ENCODE measurements at regions not wholly inside any gene's neighbourhood (a gene's known extent, or its start where the extent isn't known, plus 50 kb on each side); places are given as distances from the start of the nearest gene placed in this dataset.

DNA sequence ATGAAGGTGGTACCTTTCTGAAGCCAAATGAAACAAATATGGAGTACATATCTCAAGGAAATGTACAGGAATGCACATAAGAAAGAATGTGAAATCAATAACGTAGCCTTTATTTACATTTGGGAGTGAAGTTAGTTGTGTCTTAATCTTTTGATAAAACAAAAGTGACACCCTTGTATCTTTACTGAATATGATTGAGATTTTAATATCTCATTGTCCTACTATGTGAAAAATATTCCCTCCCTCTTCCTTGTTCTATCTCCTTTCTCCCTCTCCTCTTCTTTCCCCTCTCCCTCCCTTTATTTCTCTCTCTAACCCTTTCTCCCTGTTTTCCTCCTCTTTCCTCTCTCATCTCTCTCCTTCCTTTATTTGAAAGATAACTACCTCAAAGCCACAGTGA is 89.1 kb downstream of the PTCHD4 start:
- ATAC-seq (ENCODE audit: poor library complexity): no peak
- intact Hi-C loops (cut with DNase I, micrococcal nuclease): no loop called here
- CTCF ChIA-PET: no interaction called here
- H3K27ac Mint-ChIP-seq: no peak overlapping the region
- Histone ChIP-seq H3K4me3 (ENCODE audit: low read length) (no peak overlapping the region), H3K9me3 (ENCODE audit: control insufficient read depth in 1 of 2, insufficient read depth in 1 of 2, low read length in 2 of 2) (no peaks in the 10 kb centered on the region), H3K36me3 (ENCODE audit: insufficient read depth, low read length) (no peaks in the 10 kb centered on the region), H3K4me1 (ENCODE audit: insufficient read depth, low read length) (no peaks in the 10 kb centered on the region), H3K27ac (ENCODE audit: low read depth in 1 of 2, low read length in 2 of 2) (no peak overlapping the region), H3K27me3 (ENCODE audit: control insufficient read depth in 1 of 2, insufficient read depth in 2 of 2, low read length in 2 of 2) (no peaks in the 10 kb centered on the region)
- DNase-seq: no peak
- no peaks in the 10 kb centered on the region for H3K9me3 Mint-ChIP-seq
- TF ChIP-seq, protein P1, sequence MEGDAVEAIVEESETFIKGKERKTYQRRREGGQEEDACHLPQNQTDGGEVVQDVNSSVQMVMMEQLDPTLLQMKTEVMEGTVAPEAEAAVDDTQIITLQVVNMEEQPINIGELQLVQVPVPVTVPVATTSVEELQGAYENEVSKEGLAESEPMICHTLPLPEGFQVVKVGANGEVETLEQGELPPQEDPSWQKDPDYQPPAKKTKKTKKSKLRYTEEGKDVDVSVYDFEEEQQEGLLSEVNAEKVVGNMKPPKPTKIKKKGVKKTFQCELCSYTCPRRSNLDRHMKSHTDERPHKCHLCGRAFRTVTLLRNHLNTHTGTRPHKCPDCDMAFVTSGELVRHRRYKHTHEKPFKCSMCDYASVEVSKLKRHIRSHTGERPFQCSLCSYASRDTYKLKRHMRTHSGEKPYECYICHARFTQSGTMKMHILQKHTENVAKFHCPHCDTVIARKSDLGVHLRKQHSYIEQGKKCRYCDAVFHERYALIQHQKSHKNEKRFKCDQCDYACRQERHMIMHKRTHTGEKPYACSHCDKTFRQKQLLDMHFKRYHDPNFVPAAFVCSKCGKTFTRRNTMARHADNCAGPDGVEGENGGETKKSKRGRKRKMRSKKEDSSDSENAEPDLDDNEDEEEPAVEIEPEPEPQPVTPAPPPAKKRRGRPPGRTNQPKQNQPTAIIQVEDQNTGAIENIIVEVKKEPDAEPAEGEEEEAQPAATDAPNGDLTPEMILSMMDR (IDR thresholded peaks at IDR 0.05): no peak
- no peaks in the 10 kb centered on the region for H3K4me1 Mint-ChIP-seq (ENCODE audit: low read depth)
- no peaks in the 10 kb centered on the region for H3K36me3 Mint-ChIP-seq (ENCODE audit: low read depth)
- POLR2A ChIA-PET: no interaction called here
- no peaks in the 10 kb centered on the region for H3K27me3 Mint-ChIP-seq
- H3K4me3 Mint-ChIP-seq: no peak overlapping the region

DNA sequence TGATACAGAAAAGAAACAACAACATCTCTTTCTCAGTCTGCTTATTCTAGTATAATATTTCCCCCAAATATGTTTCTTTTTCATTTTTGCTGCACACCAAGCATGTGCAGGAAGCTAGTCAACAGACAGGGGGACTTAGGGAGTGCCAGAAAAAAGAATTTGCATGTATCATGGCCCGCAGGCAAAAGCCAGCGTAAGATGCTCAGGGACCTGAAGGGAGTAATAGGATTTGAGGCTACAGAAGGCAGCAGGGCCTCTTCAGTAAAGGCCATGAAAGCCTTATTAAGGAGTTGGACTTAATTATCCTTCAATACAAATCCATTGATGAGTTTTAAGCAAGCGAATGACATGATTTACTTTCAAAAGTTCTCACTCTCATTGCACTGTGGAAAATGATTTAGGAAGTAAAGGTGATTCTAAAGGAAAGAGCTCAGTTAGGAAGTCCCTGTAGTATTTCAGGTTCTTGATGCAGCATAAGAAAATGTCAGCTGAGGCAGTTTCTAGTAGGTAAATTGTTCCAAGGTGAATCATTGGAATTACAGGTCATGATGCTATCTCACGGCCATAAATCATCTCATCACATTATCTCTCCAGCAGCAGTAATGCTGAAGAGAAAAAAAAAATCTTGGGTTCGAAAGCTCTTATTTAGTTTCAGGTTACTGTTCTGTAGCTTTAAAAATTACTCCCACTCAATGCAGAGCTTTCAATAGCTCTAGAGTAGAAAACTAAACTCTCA is 94.8 kb downstream of the PTCHD4 start:
- intact Hi-C loops (cut with DNase I, micrococcal nuclease): no loop called here
- Mint-ChIP-seq H3K9me3 (no peaks in the 10 kb centered on the region), H3K4me3 (no peak overlapping the region), H3K36me3 (ENCODE audit: low read depth) (no peaks in the 10 kb centered on the region), H3K27me3 (no peaks in the 10 kb centered on the region), H3K4me1 (ENCODE audit: low read depth) (no peaks in the 10 kb centered on the region), H3K27ac (no peak overlapping the region)
- POLR2A ChIA-PET: no interaction called here
- DNase-seq: no peak
- Histone ChIP-seq H3K27ac (ENCODE audit: low read depth in 1 of 2, low read length in 2 of 2) (no peak overlapping the region), H3K4me1 (ENCODE audit: insufficient read depth, low read length) (no peaks in the 10 kb centered on the region), H3K36me3 (ENCODE audit: insufficient read depth, low read length) (no peaks in the 10 kb centered on the region), H3K4me3 (ENCODE audit: low read length) (no peak overlapping the region), H3K9me3 (ENCODE audit: control insufficient read depth in 1 of 2, insufficient read depth in 1 of 2, low read length in 2 of 2) (no peaks in the 10 kb centered on the region), H3K27me3 (ENCODE audit: control insufficient read depth in 1 of 2, insufficient read depth in 2 of 2, low read length in 2 of 2) (no peaks in the 10 kb centered on the region)
- TF ChIP-seq, protein P1 (IDR thresholded peaks at IDR 0.05): no peak
- ATAC-seq (ENCODE audit: poor library complexity): no peak
- CTCF ChIA-PET: no interaction called here

DNA sequence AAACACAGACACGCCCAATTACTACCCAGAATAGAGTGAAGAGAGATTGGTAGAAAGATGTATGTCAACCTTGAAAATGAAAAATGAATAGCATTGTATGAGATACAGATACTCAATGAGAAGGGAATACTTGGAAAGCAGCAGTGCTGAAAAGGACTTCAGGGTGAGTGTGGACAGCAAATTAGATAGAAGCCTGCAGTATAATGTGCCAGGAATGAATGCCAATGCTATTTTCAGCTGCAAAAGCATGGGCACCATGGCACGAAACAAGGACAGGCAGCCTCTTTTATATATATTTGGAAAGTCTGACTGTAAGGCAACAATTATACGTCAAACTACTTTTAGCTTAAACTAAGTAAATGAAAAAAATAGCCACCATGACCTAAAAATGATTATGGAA is 118.2 kb downstream of the PTCHD4 start:
- Histone ChIP-seq H3K27me3 (ENCODE audit: control insufficient read depth in 1 of 2, insufficient read depth in 2 of 2, low read length in 2 of 2) (no peaks in the 10 kb centered on the region), H3K36me3 (ENCODE audit: insufficient read depth, low read length) (no peaks in the 10 kb centered on the region), H3K9me3 (ENCODE audit: control insufficient read depth in 1 of 2, insufficient read depth in 1 of 2, low read length in 2 of 2) (peaks cover 0 to 5% of the 10 kb centered on the region in 2 experiments), H3K4me1 (ENCODE audit: insufficient read depth, low read length) (no peaks in the 10 kb centered on the region), H3K27ac (ENCODE audit: low read depth in 1 of 2, low read length in 2 of 2) (no peak overlapping the region), H3K4me3 (ENCODE audit: low read length) (no peak overlapping the region)
- H3K36me3 Mint-ChIP-seq (ENCODE audit: low read depth): no peaks in the 10 kb centered on the region
- intact Hi-C loops (cut with DNase I, micrococcal nuclease): no loop called here
- ChIA-PET POLR2A (no interaction called here), CTCF (no interaction called here)
- no peaks in the 10 kb centered on the region for H3K4me1 Mint-ChIP-seq (ENCODE audit: low read depth)
- TF ChIP-seq, protein P1 (IDR thresholded peaks at IDR 0.05): no peak
- no peak for DNase-seq
- H3K27ac Mint-ChIP-seq: no peak overlapping the region
- H3K27me3 Mint-ChIP-seq: peaks cover 3% of the 10 kb centered on the region
- H3K4me3 Mint-ChIP-seq: no peak overlapping the region
- H3K9me3 Mint-ChIP-seq: no peaks in the 10 kb centered on the region
- ATAC-seq (ENCODE audit: poor library complexity): no peak

Measured in CD4-positive, alpha-beta T cell (primary cell).